ENCODE measurements at regions not wholly inside any gene's neighbourhood (a gene's known extent, or its start where the extent isn't known, plus 50 kb on each side); places are given as distances from the start of the nearest gene placed in this dataset.
A peak's percentile ranks its signal among the peaks of the same experiment; 100 is the strongest.

DNA sequence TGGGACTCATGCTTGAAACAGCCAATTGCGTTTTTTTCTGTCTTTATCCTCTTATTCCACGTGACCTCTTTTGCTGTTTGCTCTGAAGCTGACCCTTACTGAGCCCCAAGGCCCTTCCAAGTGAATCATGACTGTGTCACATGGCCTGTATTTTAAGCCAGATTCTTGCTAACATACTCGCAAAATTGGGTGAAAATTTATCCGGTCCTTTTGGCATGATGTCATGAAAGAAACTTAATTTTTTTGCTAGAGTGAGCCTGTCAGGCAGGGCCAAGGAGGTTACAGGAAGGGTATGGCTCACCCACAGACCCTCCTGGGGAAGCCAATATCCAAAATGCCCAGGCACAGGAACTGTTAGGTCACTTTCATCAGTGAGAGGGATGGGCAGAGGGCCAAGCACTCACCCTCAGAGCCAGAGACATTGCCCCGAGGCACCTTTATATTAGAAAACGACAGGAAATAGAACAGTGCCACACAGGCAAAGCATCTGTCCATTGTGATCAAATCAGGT lies 296.7 kb downstream of the CDH26 start:
- no peak overlapping the region for H3K27ac ChIP-seq (ENCODE audit: low read depth, low read length)
- no peak for TF ChIP-seq EZH2 (IDR thresholded peaks at IDR 0.05; ENCODE audit: insufficient read depth, low read length)
- TF ChIP-seq, protein P1, sequence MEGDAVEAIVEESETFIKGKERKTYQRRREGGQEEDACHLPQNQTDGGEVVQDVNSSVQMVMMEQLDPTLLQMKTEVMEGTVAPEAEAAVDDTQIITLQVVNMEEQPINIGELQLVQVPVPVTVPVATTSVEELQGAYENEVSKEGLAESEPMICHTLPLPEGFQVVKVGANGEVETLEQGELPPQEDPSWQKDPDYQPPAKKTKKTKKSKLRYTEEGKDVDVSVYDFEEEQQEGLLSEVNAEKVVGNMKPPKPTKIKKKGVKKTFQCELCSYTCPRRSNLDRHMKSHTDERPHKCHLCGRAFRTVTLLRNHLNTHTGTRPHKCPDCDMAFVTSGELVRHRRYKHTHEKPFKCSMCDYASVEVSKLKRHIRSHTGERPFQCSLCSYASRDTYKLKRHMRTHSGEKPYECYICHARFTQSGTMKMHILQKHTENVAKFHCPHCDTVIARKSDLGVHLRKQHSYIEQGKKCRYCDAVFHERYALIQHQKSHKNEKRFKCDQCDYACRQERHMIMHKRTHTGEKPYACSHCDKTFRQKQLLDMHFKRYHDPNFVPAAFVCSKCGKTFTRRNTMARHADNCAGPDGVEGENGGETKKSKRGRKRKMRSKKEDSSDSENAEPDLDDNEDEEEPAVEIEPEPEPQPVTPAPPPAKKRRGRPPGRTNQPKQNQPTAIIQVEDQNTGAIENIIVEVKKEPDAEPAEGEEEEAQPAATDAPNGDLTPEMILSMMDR (IDR thresholded peaks at IDR 0.05; ENCODE audit: insufficient read depth, low read depth, low read length), result no peak
- Mint-ChIP-seq H3K27ac (ENCODE audit: unreplicated experiment) (no peak overlapping the region), H3K36me3 (ENCODE audit: low read depth, unreplicated experiment) (peaks cover 2% of the 10 kb centered on the region), H3K9me3 (ENCODE audit: unreplicated experiment) (peaks cover 6% of the 10 kb centered on the region), H3K4me3 (ENCODE audit: unreplicated experiment) (no peak overlapping the region), H3K4me1 (ENCODE audit: low read depth, unreplicated experiment) (peaks cover 1% of the 10 kb centered on the region), H3K27me3 (ENCODE audit: low read depth, unreplicated experiment) (peaks cover 41% of the 10 kb centered on the region)
- no peaks in the 10 kb centered on the region for H3K36me3 ChIP-seq (ENCODE audit: insufficient read depth, low read length)
- peak overlapping the region; percentile 47 for H2AFZ ChIP-seq (ENCODE audit: low read depth, low read length)
- H3K79me2 ChIP-seq (ENCODE audit: insufficient read depth, low read length), result no peaks in the 10 kb centered on the region
- no peaks in the 10 kb centered on the region for H4K20me1 ChIP-seq (ENCODE audit: insufficient read depth, low read length)
- no peak overlapping the region for H3K9ac ChIP-seq (ENCODE audit: low read length)
- peaks cover 23% of the 10 kb centered on the region for H3K4me1 ChIP-seq (ENCODE audit: insufficient read depth, low read length)
- no peaks in the 10 kb centered on the region for H3K27me3 ChIP-seq (ENCODE audit: insufficient read depth, low read length)
- no peaks in the 10 kb centered on the region for H3K9me3 ChIP-seq (ENCODE audit: insufficient read depth, low read depth, low read length)
- peak; percentile 75 for FAIRE-seq
- no peak overlapping the region for H3K4me3 ChIP-seq (ENCODE audit: insufficient read depth, low read depth, low read length)
- peak overlapping the region; percentile 59 for H3K4me2 ChIP-seq (ENCODE audit: low read length)
- peak; percentile 40 for DNase-seq (ENCODE audit: low read depth)

DNA sequence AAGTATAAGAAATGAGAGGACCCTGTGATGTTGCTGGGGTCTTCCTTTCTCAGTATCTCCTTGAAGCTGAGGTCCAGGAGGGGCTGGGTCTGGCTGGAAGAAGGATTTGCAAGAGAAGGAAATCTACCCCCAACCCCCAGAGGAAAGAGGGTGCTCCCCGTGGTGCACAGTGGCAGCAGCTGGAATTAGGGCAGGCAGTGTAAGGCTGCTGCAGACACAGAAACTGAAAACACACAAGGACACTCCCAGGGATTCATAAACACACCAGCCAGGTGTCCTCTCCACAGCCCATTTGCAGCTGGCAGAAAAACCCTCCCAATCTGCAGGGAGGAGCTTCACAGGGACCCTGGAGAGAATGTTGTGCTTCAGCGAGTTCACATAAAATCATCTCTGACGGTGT lies 297.2 kb downstream of the CDH26 start:
- DNase-seq (ENCODE audit: low read depth) (no peak), FAIRE-seq (no peak)
- Histone ChIP-seq H3K27ac (ENCODE audit: low read depth, low read length) (no peak overlapping the region), H3K4me2 (ENCODE audit: low read length) (peak overlapping the region; percentile 59), H3K36me3 (ENCODE audit: insufficient read depth, low read length) (no peaks in the 10 kb centered on the region), H4K20me1 (ENCODE audit: insufficient read depth, low read length) (no peaks in the 10 kb centered on the region), H3K9me3 (ENCODE audit: insufficient read depth, low read depth, low read length) (no peaks in the 10 kb centered on the region), H3K4me1 (ENCODE audit: insufficient read depth, low read length) (peaks cover 19% of the 10 kb centered on the region), H3K4me3 (ENCODE audit: insufficient read depth, low read depth, low read length) (no peak overlapping the region), H3K27me3 (ENCODE audit: insufficient read depth, low read length) (no peaks in the 10 kb centered on the region), H3K79me2 (ENCODE audit: insufficient read depth, low read length) (no peaks in the 10 kb centered on the region), H2AFZ (ENCODE audit: low read depth, low read length) (peak overlapping the region; percentile 47), H3K9ac (ENCODE audit: low read length) (no peak overlapping the region)
- peaks cover 3% of the 10 kb centered on the region for H3K9me3 Mint-ChIP-seq (ENCODE audit: unreplicated experiment)
- H3K4me3 Mint-ChIP-seq (ENCODE audit: unreplicated experiment), result no peak overlapping the region
- H3K36me3 Mint-ChIP-seq (ENCODE audit: low read depth, unreplicated experiment), result peaks cover 2% of the 10 kb centered on the region
- no peaks in the 10 kb centered on the region for H3K4me1 Mint-ChIP-seq (ENCODE audit: low read depth, unreplicated experiment)
- peaks cover 45% of the 10 kb centered on the region for H3K27me3 Mint-ChIP-seq (ENCODE audit: low read depth, unreplicated experiment)
- no peak overlapping the region for H3K27ac Mint-ChIP-seq (ENCODE audit: unreplicated experiment)
- no peak for TF ChIP-seq EZH2 (IDR thresholded peaks at IDR 0.05; ENCODE audit: insufficient read depth, low read length)
- TF ChIP-seq, protein P1 (IDR thresholded peaks at IDR 0.05; ENCODE audit: insufficient read depth, low read depth, low read length), result no peak

DNA sequence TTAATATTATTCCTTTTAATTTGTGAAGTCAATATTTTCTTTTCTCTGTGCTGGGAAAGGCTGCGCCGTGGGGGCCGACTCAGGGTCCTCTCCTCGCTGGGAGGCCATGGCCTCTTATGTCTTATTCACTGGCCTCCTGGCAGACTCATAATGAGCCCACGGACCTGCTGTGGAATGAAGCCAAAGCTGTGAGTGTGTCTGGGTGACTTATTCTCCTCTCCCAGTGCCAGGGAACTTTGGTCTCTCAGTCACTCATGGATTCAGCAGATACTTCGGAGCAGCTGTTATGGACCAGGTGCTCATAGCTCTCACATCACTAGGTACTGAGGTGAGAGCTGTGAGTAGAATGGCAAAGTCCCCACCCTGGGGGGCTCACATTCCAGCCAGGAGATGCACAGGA lies 297.6 kb downstream of the CDH26 start:
- H3K4me2 ChIP-seq (ENCODE audit: low read length), result no peak overlapping the region
- H3K36me3 Mint-ChIP-seq (ENCODE audit: low read depth, unreplicated experiment), result peaks cover 2% of the 10 kb centered on the region
- H3K27ac ChIP-seq (ENCODE audit: low read depth, low read length), result no peak overlapping the region
- no peaks in the 10 kb centered on the region for H3K9me3 ChIP-seq (ENCODE audit: insufficient read depth, low read depth, low read length)
- no peak overlapping the region for H3K9ac ChIP-seq (ENCODE audit: low read length)
- H3K4me3 Mint-ChIP-seq (ENCODE audit: unreplicated experiment), result no peak overlapping the region
- H4K20me1 ChIP-seq (ENCODE audit: insufficient read depth, low read length), result no peaks in the 10 kb centered on the region
- peaks cover 16% of the 10 kb centered on the region for H3K4me1 ChIP-seq (ENCODE audit: insufficient read depth, low read length)
- H3K4me1 Mint-ChIP-seq (ENCODE audit: low read depth, unreplicated experiment), result no peaks in the 10 kb centered on the region
- FAIRE-seq, result no peak
- H3K27me3 ChIP-seq (ENCODE audit: insufficient read depth, low read length), result no peaks in the 10 kb centered on the region
- peaks cover 3% of the 10 kb centered on the region for H3K9me3 Mint-ChIP-seq (ENCODE audit: unreplicated experiment)
- peaks cover 50% of the 10 kb centered on the region for H3K27me3 Mint-ChIP-seq (ENCODE audit: low read depth, unreplicated experiment)
- H3K27ac Mint-ChIP-seq (ENCODE audit: unreplicated experiment), result peak overlapping the region; percentile 34
- DNase-seq (ENCODE audit: low read depth), result peak; percentile 20
- H3K79me2 ChIP-seq (ENCODE audit: insufficient read depth, low read length), result no peaks in the 10 kb centered on the region
- no peak for TF ChIP-seq EZH2 (IDR thresholded peaks at IDR 0.05; ENCODE audit: insufficient read depth, low read length)
- TF ChIP-seq, protein P1 (IDR thresholded peaks at IDR 0.05; ENCODE audit: insufficient read depth, low read depth, low read length), result no peak
- no peak overlapping the region for H2AFZ ChIP-seq (ENCODE audit: low read depth, low read length)
- no peak overlapping the region for H3K4me3 ChIP-seq (ENCODE audit: insufficient read depth, low read depth, low read length)
- no peaks in the 10 kb centered on the region for H3K36me3 ChIP-seq (ENCODE audit: insufficient read depth, low read length)

Data from astrocyte (in vitro differentiated cells and primary cell).